GM23338 (cell line): ENCODE measurements at regions not wholly inside any gene's neighbourhood (a gene's known extent, or its start where the extent isn't known, plus 50 kb on each side); places are given as distances from the start of the nearest gene placed in this dataset.

Experiments used
- ATAC-seq: fragments of 200-7000 bp; cut with Tn5 transposase; 3 replicates; pipeline ENCODE4 v1.9.1; 2020
- DNase-seq: peaks from one replicate; pipeline ENCODE4 v3.0.0-alpha.2; 2015; ENCODE audit warnings: low spot score
- H2AFZ ChIP-seq: fragments of 200-600 bp; sonication (generic); 2 replicates; pipeline ENCODE4 v1.8.0; 2016; ENCODE audit warnings: antibody characterized with exemption, mild to moderate bottlenecking, moderate library complexity
- H3F3A ChIP-seq: fragments of 200-600 bp; sonication (generic); replicated peaks from 2 replicates; pipeline ENCODE4 v1.8.0; 2017; ENCODE audit warnings: antibody characterized with exemption, mixed run types, low read depth
- H3K27ac ChIP-seq: fragments of 200-600 bp; sonication (generic); 2 replicates; pipeline ENCODE4 v1.6.1; 2016; ENCODE audit warnings: low read depth
- H3K27me3 ChIP-seq: fragments of 200-600 bp; sonication (generic); 2 replicates; pipeline ENCODE4 v1.8.0; 2016; ENCODE audit warnings: mild to moderate bottlenecking, mixed run types, moderate library complexity; ENCODE audit not compliant: insufficient read depth
- H3K36me3 ChIP-seq: fragments of 200-600 bp; sonication (generic); 2 replicates; pipeline ENCODE4 v1.8.0; 2016; ENCODE audit warnings: mild to moderate bottlenecking; ENCODE audit not compliant: insufficient read depth
- H3K4me1 ChIP-seq: fragments of 200-600 bp; sonication (generic); 2 replicates; pipeline ENCODE4 v1.8.0; 2016; ENCODE audit warnings: mild to moderate bottlenecking, moderate library complexity; ENCODE audit not compliant: insufficient read depth
- H3K4me2 ChIP-seq: fragments of 200-600 bp; sonication (generic); 2 replicates; pipeline ENCODE4 v1.7.1; 2017; ENCODE audit warnings: mixed run types
- H3K4me3 ChIP-seq: fragments of 200-600 bp; sonication (generic); 2 replicates; pipeline ENCODE4 v1.6.1; 2016; ENCODE audit warnings: mixed run types
- H3K79me2 ChIP-seq: fragments of 200-600 bp; sonication (generic); replicated peaks from 2 replicates; pipeline ENCODE4 v1.8.0; 2017; ENCODE audit warnings: mild to moderate bottlenecking; ENCODE audit not compliant: insufficient read depth
- H3K9me2 ChIP-seq: fragments of 200-600 bp; sonication (generic); 2 replicates; pipeline ENCODE4 v1.8.0; 2017; ENCODE audit not compliant: insufficient read depth
- H4K20me1 ChIP-seq: fragments of 200-600 bp; sonication (generic); replicated peaks from 2 replicates; pipeline ENCODE4 v1.8.0; 2017; ENCODE audit warnings: mild to moderate bottlenecking; ENCODE audit not compliant: insufficient read depth
- H3K27ac Mint-ChIP-seq: 2 replicates; pipeline ENCODE4 v1.8.0; 2020; ENCODE audit warnings: inconsistent platforms, mild to moderate bottlenecking, moderate library complexity, mixed read lengths
- H3K27me3 Mint-ChIP-seq: 3 replicates; pipeline ENCODE4 v1.8.0; 2022; ENCODE audit warnings: low read depth, mild to moderate bottlenecking, moderate library complexity, mixed read lengths, inconsistent platforms; ENCODE audit not compliant: insufficient read depth, poor library complexity
- H3K36me3 Mint-ChIP-seq: 3 replicates; pipeline ENCODE4 v1.8.0; 2021; ENCODE audit warnings: low read depth, mild to moderate bottlenecking, inconsistent platforms, moderate library complexity, mixed read lengths
- H3K4me1 Mint-ChIP-seq: 3 replicates; pipeline ENCODE4 v1.8.0; 2020; ENCODE audit warnings: mild to moderate bottlenecking, inconsistent platforms, mixed read lengths
- H3K4me3 Mint-ChIP-seq: 3 replicates; pipeline ENCODE4 v1.8.0; 2021; ENCODE audit warnings: moderate library complexity, mild to moderate bottlenecking, inconsistent platforms, mixed read lengths
- H3K9me3 Mint-ChIP-seq: 3 replicates; pipeline ENCODE4 v1.8.0; 2020; ENCODE audit warnings: moderate library complexity, mild to moderate bottlenecking, inconsistent platforms, mixed read lengths
- CREB1 ChIP-seq: fragments of 250-450 bp; sonication (Bioruptor Pico); IDR thresholded peaks from 2 replicates; pipeline ENCODE4 v1.5.0; 2020; ENCODE audit warnings: low read depth, mild to moderate bottlenecking, moderate library complexity
- EZH2 ChIP-seq: fragments of 200-600 bp; sonication (generic); IDR thresholded peaks from one replicate; pipeline ENCODE4 v1.8.0; 2017; ENCODE audit warnings: antibody characterized with exemption, mild to moderate bottlenecking, low read depth; ENCODE audit not compliant: unreplicated experiment
- EZH2phosphoT487 ChIP-seq: fragments of 200-600 bp; sonication (generic); IDR thresholded peaks from one replicate; pipeline ENCODE4 v1.8.1; 2018; ENCODE audit warnings: antibody characterized with exemption; ENCODE audit not compliant: unreplicated experiment
- JUNB ChIP-seq: IDR thresholded peaks from one replicate; pipeline ENCODE4 v1.6.1; 2016; ENCODE audit warnings: antibody characterized with exemption; ENCODE audit not compliant: unreplicated experiment
- NANOG ChIP-seq: IDR thresholded peaks from 2 replicates; pipeline ENCODE4 v1.6.1; 2016; ENCODE audit warnings: antibody characterized with exemption, borderline replicate concordance
- POLR2AphosphoS5 ChIP-seq: IDR thresholded peaks from 2 replicates; pipeline ENCODE4 v1.6.1; 2016; ENCODE audit warnings: antibody characterized with exemption, low read depth
- STAT1 ChIP-seq: IDR thresholded peaks from one replicate; pipeline ENCODE4 v1.6.1; 2016; ENCODE audit warnings: antibody characterized with exemption; ENCODE audit not compliant: unreplicated experiment
- ZNF114 ChIP-seq: fragments of 250-450 bp; sonication (Bioruptor Pico); IDR thresholded peaks from 2 replicates; pipeline ENCODE4 v1.5.0; 2020; ENCODE audit warnings: mild to moderate bottlenecking, moderate library complexity
- ZNF331 ChIP-seq: fragments of 250-450 bp; sonication (Bioruptor Pico); IDR thresholded peaks from 2 replicates; pipeline ENCODE4 v1.5.0; 2020; ENCODE audit warnings: low read depth, mild to moderate bottlenecking, moderate library complexity
- TF ChIP-seq, protein P1 (sequence below): IDR thresholded peaks from 2 replicates; pipeline ENCODE4 v1.6.1; 2016; ENCODE audit warnings: antibody characterized with exemption
- TF ChIP-seq, protein P2 (sequence below): fragments of 250-450 bp; sonication (Bioruptor Pico); IDR thresholded peaks from 2 replicates; pipeline ENCODE4 v1.5.0; 2020; ENCODE audit warnings: mild to moderate bottlenecking, moderate library complexity
- TF ChIP-seq, protein P3 (sequence below): IDR thresholded peaks from one replicate; pipeline ENCODE4 v1.6.1; 2018; ENCODE audit warnings: antibody characterized with exemption; ENCODE audit not compliant: unreplicated experiment
- TF ChIP-seq, protein P4 (sequence below), 2 experiments: fragments of 200-600 bp in 1 of 2; sonication (generic) in 1 of 2; conservative IDR thresholded peaks; 2 replicates each; pipeline versions ENCODE4 v1.5.1 to v1.6.1; 2016 to 2017; ENCODE audit warnings: antibody characterized with exemption in 2 of 2, low read depth in 2 of 2, mild to moderate bottlenecking in 2 of 2, moderate library complexity in 1 of 2

DNA sequence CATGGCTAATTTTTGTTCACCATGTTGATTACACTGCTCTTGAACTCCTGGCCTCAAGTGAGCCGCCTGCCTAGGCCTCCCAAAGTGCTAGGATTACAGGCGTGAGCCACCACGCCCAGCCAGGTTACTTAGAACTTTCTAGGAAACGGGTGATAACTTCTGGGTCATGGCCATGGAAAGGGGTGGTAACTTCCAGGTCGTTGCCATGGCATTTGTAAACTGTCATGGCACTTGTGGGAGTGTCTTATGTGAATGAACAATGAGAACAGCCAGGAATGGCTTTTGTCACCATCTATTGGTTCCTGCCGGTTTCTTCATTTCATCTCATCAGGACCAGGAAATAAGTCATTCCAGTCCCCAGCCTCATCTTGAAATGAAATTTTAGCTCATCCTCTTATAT is 120.9 kb downstream of the SLC16A9 start:
- H3K4me3 Mint-ChIP-seq = no peak overlapping the region
- H3K4me1 Mint-ChIP-seq = no peaks in the 10 kb centered on the region
- no peaks in the 10 kb centered on the region for H3F3A ChIP-seq
- no peak overlapping the region for H3K27ac ChIP-seq
- no peaks in the 10 kb centered on the region for H3K36me3 ChIP-seq
- H2AFZ ChIP-seq = no peak overlapping the region
- H4K20me1 ChIP-seq = no peaks in the 10 kb centered on the region
- H3K4me3 ChIP-seq = no peak overlapping the region
- no peak overlapping the region for H3K4me2 ChIP-seq
- H3K9me2 ChIP-seq = peaks cover 6% of the 10 kb centered on the region; the same call in 1 of the 2 replicates
- H3K36me3 Mint-ChIP-seq = no peaks in the 10 kb centered on the region
- no peak for TF ChIP-seq ZNF114 (CRISPR knock-in tag)
- TF ChIP-seq, protein P1, sequence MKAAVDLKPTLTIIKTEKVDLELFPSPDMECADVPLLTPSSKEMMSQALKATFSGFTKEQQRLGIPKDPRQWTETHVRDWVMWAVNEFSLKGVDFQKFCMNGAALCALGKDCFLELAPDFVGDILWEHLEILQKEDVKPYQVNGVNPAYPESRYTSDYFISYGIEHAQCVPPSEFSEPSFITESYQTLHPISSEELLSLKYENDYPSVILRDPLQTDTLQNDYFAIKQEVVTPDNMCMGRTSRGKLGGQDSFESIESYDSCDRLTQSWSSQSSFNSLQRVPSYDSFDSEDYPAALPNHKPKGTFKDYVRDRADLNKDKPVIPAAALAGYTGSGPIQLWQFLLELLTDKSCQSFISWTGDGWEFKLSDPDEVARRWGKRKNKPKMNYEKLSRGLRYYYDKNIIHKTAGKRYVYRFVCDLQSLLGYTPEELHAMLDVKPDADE = no peak
- TF ChIP-seq EZH2phosphoT487 = no peak
- no peak for TF ChIP-seq EZH2
- TF ChIP-seq ZNF331 (CRISPR knock-in tag) = no peak
- no peak for TF ChIP-seq CREB1
- TF ChIP-seq NANOG = no peak
- TF ChIP-seq STAT1 = no peak
- TF ChIP-seq, protein P2, sequence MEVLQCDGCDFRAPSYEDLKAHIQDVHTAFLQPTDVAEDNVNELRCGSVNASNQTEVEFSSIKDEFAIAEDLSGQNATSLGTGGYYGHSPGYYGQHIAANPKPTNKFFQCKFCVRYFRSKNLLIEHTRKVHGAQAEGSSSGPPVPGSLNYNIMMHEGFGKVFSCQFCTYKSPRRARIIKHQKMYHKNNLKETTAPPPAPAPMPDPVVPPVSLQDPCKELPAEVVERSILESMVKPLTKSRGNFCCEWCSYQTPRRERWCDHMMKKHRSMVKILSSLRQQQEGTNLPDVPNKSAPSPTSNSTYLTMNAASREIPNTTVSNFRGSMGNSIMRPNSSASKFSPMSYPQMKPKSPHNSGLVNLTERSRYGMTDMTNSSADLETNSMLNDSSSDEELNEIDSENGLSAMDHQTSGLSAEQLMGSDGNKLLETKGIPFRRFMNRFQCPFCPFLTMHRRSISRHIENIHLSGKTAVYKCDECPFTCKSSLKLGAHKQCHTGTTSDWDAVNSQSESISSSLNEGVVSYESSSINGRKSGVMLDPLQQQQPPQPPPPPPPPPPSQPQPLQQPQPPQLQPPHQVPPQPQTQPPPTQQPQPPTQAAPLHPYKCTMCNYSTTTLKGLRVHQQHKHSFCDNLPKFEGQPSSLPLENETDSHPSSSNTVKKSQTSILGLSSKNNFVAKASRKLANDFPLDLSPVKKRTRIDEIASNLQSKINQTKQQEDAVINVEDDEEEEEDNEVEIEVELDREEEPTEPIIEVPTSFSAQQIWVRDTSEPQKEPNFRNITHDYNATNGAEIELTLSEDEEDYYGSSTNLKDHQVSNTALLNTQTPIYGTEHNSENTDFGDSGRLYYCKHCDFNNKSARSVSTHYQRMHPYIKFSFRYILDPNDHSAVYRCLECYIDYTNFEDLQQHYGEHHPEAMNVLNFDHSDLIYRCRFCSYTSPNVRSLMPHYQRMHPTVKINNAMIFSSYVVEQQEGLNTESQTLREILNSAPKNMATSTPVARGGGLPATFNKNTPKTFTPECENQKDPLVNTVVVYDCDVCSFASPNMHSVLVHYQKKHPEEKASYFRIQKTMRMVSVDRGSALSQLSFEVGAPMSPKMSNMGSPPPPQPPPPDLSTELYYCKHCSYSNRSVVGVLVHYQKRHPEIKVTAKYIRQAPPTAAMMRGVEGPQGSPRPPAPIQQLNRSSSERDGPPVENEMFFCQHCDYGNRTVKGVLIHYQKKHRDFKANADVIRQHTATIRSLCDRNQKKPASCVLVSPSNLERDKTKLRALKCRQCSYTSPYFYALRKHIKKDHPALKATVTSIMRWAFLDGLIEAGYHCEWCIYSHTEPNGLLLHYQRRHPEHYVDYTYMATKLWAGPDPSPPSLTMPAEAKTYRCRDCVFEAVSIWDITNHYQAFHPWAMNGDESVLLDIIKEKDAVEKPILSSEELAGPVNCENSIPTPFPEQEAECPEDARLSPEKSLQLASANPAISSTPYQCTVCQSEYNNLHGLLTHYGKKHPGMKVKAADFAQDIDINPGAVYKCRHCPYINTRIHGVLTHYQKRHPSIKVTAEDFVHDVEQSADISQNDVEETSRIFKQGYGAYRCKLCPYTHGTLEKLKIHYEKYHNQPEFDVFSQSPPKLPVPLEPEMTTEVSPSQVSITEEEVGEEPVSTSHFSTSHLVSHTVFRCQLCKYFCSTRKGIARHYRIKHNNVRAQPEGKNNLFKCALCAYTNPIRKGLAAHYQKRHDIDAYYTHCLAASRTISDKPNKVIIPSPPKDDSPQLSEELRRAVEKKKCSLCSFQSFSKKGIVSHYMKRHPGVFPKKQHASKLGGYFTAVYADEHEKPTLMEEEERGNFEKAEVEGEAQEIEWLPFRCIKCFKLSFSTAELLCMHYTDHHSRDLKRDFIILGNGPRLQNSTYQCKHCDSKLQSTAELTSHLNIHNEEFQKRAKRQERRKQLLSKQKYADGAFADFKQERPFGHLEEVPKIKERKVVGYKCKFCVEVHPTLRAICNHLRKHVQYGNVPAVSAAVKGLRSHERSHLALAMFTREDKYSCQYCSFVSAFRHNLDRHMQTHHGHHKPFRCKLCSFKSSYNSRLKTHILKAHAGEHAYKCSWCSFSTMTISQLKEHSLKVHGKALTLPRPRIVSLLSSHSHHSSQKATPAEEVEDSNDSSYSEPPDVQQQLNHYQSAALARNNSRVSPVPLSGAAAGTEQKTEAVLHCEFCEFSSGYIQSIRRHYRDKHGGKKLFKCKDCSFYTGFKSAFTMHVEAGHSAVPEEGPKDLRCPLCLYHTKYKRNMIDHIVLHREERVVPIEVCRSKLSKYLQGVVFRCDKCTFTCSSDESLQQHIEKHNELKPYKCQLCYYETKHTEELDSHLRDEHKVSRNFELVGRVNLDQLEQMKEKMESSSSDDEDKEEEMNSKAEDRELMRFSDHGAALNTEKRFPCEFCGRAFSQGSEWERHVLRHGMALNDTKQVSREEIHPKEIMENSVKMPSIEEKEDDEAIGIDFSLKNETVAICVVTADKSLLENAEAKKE (CRISPR knock-in tag) = no peak
- TF ChIP-seq POLR2AphosphoS5 = no peak
- TF ChIP-seq, protein P3, sequence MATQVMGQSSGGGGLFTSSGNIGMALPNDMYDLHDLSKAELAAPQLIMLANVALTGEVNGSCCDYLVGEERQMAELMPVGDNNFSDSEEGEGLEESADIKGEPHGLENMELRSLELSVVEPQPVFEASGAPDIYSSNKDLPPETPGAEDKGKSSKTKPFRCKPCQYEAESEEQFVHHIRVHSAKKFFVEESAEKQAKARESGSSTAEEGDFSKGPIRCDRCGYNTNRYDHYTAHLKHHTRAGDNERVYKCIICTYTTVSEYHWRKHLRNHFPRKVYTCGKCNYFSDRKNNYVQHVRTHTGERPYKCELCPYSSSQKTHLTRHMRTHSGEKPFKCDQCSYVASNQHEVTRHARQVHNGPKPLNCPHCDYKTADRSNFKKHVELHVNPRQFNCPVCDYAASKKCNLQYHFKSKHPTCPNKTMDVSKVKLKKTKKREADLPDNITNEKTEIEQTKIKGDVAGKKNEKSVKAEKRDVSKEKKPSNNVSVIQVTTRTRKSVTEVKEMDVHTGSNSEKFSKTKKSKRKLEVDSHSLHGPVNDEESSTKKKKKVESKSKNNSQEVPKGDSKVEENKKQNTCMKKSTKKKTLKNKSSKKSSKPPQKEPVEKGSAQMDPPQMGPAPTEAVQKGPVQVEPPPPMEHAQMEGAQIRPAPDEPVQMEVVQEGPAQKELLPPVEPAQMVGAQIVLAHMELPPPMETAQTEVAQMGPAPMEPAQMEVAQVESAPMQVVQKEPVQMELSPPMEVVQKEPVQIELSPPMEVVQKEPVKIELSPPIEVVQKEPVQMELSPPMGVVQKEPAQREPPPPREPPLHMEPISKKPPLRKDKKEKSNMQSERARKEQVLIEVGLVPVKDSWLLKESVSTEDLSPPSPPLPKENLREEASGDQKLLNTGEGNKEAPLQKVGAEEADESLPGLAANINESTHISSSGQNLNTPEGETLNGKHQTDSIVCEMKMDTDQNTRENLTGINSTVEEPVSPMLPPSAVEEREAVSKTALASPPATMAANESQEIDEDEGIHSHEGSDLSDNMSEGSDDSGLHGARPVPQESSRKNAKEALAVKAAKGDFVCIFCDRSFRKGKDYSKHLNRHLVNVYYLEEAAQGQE = no peak
- TF ChIP-seq JUNB = no peak
- TF ChIP-seq, protein P4, sequence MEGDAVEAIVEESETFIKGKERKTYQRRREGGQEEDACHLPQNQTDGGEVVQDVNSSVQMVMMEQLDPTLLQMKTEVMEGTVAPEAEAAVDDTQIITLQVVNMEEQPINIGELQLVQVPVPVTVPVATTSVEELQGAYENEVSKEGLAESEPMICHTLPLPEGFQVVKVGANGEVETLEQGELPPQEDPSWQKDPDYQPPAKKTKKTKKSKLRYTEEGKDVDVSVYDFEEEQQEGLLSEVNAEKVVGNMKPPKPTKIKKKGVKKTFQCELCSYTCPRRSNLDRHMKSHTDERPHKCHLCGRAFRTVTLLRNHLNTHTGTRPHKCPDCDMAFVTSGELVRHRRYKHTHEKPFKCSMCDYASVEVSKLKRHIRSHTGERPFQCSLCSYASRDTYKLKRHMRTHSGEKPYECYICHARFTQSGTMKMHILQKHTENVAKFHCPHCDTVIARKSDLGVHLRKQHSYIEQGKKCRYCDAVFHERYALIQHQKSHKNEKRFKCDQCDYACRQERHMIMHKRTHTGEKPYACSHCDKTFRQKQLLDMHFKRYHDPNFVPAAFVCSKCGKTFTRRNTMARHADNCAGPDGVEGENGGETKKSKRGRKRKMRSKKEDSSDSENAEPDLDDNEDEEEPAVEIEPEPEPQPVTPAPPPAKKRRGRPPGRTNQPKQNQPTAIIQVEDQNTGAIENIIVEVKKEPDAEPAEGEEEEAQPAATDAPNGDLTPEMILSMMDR (conservative IDR thresholded peaks at IDR 0.05; ENCODE audit: low read depth in 2 of 2) = no peak
- peaks cover 3% of the 10 kb centered on the region; the same call in 2 of the 3 replicates for H3K9me3 Mint-ChIP-seq
- no peaks in the 10 kb centered on the region for H3K4me1 ChIP-seq
- H3K79me2 ChIP-seq = no peaks in the 10 kb centered on the region
- H3K27me3 ChIP-seq = no peaks in the 10 kb centered on the region
- H3K27ac Mint-ChIP-seq = no peak overlapping the region
- no peaks in the 10 kb centered on the region for H3K27me3 Mint-ChIP-seq
- no peak for DNase-seq
- no peak for ATAC-seq
